NCI-H2029 treated with DMSO at 0.1 percent for 48 hours (cell line): ENCODE measurements at regions not wholly inside any gene's neighbourhood (a gene's known extent, or its start where the extent isn't known, plus 50 kb on each side); places are given as distances from the start of the nearest gene placed in this dataset.

Experiments
- DNase-seq: peaks from one replicate; lab custom pipeline; 2025; lab: John Stamatoyannopoulos, UW

DNA sequence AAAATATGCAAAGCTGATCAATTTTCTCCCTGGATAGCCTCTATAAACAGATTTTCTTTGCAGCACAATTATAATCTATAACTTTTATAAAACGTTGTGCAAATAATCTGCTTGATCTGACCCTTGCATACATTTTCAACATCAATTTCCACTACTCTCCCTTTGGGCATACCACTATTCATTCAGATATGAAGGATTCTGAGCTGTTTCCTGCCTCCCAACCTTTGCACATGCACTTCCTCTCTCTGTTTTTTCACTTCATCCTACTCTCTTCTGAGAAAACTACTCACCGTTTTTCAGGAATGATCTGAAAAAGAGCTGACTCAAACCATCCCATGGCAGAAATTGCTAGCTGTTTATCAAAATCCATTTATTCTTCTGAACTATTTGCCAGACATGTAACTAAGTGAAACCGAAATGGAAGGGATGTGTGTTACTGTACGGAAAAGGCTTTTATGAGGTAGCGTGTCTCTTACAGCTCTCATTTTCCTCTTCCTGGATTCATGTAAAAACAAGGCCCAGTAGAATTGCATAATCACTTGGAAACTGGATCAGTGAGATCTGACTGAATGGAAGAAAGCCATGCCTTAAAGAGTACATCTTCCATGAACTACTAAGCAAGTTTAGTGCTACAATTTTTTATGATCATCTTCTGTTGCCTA, 1447.3 kb upstream of the MIR17HG start:
- no peak for DNase-seq

- no peak for DNase-seq
Observed at GRCh38 chr13:89902223-89902622, 1445.3 kb upstream of the MIR17HG start.

GRCh38 chr13:89903115-89903514, 1444.4 kb upstream of the MIR17HG start:
- DNase-seq, result no peak

DNA sequence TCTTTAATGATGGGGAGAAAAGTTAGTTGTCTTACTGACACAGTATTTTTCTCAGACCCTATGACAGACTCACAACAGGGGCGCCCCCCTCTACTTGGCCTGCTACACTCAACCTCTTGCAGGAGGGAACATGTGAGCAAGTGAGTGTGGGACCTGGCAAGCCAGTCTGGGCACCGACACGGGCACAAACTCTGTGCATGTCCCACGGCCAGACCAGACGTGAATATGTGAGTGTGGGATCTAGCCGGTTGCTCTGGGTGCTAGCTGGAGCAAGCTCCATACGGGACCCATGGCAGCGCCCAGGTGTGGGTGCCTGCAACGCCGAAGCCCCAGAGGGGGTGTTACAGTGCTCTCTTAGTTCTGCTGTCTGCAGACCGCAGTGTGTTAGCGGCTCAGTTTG, 1437.3 kb upstream of the MIR17HG start:
- DNase-seq, result no peak

DNA sequence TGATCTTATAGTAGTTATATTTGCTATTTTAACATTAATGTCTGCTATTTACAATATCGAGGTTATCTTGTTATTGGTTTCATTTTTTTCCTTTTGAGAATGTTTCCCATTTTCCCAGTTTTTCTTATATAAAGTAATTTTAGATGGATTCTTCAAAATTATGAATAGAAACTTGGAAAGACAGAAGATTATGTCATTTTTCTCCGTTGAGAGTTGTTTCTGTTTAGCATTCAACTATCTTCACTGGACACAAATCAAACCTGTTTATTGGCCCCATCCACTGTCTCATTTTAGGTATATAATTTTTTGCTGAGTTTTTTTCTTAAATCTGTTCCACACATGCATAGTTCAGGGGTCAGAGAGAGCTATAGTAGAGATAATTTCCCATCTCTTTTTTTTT, 1430.9 kb upstream of the MIR17HG start:
- DNase-seq, result no peak

- no peak for DNase-seq
Observed at GRCh38 chr13:89920461-89920860, 1427.0 kb upstream of the MIR17HG start.

- no peak for DNase-seq
Observed at GRCh38 chr13:89923052-89923451, 1424.4 kb upstream of the MIR17HG start.

DNA sequence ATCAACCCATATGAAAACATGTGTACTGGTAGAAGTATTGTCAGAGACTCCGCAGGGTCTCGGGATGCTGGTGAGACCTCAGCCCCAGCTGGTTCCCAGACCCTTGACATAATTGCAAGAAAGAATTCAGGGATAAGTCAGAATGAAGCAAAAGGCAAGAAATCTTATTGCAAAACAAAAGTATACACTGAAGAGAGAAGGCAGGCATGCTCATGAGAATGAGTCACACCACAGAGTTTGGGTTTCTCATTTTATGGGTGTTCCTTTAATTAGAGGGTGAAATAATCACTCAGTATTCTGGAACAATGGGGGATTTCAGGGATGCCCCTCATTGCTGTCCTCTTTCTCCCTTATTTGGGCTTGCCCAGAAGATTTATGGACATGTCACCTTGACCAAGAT, 1423.8 kb upstream of the MIR17HG start:
- no peak for DNase-seq

GRCh38 chr13:89925107-89925506, 1422.4 kb upstream of the MIR17HG start:
- no peak for DNase-seq

DNA sequence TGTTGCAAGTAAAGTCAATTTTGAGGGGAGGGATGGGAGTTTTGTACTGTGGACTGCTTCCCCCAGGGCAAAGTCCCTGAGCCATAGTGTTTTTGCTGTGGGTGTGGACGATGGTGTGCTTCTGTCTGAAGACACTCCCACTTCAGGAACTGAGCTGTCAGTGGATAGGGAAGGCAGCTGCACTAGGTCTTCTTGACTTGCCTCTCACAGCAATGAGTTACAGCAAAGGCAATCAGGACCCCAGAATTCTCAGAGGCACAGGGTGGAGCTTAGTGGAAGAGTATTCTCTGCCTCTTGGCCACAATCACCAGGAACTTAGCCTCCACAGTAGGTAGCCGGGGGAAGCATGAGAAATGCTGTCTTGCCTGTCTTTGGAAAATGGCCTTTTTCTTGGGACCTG, 1416.6 kb upstream of the MIR17HG start:
- no peak for DNase-seq

GRCh38 chr13:89932902-89933301, 1414.6 kb upstream of the MIR17HG start:
- DNase-seq, result no peak

DNA sequence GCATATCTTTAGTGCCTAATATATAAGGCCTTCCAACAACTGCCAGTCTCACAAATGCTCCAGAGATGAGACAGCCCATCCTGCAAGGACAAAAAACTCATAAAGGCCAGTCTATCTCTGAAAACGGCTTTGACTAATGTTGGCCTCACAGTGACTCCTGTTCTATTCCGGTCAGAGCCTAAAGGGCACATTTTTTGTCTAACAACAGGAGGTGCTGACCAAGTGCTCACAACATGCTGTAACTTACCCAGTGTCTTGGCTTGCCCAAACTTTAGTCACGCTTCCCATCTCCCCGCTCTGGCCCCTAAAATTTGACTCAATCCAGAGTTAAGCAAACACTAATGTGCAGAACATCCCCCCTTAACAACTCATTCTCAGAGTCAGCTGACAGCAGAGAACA, 1411.2 kb upstream of the MIR17HG start:
- no peak for DNase-seq

DNA sequence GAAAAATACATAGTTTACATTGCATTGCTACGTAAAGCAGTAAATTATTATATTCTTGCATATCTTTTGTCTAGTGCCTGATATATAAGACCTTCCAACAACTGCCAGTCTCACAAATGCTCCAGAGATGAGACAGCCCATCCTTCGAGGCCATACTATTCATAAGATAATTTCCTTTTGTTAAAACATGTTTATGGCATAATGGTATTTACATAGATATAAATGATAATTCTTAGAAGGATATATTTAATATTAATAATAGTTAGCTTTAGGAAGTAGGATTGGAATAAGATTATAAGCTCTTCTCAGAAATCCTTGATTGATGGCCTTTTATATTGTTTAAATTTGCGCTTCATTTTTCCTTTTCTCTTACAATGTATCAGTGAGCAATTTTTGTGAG, 1410.1 kb upstream of the MIR17HG start:
- DNase-seq, result no peak

DNA sequence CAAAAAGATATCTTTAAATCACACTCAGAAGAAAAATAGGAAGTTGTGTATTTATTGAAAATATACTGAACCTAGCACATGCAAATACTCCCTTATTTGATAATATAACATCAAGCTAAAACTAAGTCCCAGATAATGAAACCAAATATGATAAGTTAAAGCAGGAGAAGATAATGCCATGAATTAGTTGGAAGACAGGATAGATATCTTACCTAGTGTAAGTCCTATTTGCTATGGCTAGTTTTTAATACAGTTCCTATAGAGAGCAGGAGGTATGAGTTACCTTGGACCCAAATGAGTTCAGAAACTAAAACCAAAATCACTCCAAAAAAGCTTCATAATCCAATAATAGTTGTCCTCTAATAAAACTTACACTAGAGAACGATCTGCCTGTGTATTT, 1407.1 kb upstream of the MIR17HG start:
- DNase-seq, result no peak

DNA sequence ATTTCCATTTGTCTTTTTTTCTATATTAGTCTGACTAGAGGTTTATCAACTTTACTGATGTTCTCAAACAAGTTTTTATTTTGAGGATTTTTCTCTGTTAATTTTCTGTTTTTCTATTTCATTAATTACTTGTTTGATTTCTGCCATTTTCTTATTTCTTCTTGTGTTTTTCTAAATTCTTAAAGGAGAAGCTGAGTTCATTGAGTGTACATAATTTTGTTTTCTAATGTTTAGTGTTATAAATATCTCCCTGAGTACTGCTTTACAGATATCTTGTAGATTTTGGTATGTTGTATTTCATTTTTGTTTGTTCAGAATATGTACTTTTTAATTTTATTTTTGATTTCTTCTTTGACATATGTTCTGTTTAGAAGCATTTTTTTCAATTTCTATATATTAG, 1404.3 kb upstream of the MIR17HG start:
- no peak for DNase-seq

DNA sequence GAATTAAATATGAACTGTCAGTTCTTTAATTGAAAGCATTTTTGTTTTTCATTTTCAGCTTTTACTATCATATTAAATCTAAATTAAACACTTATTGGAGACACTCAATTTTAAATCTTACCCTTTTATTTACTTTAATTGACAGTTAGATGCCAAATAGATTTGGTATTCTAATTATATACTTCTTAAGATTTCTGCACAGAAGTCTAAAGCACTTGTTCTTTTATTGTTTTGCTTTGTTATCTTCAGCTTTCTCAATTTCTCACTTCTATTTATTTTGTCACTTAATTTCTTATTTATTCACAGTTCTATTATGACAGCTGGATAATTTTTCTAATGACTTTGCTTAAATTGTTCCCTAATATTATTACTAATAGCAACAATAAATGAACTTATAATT, 1397.3 kb upstream of the MIR17HG start:
- DNase-seq, result no peak

DNA sequence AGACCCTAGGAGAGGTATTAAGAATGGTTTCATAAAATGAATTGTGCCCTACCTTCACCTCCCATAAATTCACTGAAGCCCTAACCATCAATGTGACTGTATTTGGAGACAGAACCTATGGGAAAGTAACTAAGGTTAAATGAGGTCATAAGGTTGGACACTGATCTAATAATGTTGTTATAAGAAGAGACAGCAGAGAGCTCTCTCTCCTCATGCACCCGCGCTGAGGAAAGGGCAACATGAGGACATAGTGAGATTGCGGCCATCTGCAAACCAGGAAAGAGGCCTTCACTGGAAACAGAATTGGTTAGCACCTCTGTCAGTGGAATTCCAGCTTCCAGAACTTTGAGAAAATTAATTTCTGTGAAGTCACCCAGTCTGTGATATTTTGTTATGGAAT, 1396.1 kb upstream of the MIR17HG start:
- no peak for DNase-seq

GRCh38 chr13:89953581-89953980, 1393.9 kb upstream of the MIR17HG start:
- no peak for DNase-seq

GRCh38 chr13:89955773-89956172, 1391.7 kb upstream of the MIR17HG start:
- no peak for DNase-seq

DNA sequence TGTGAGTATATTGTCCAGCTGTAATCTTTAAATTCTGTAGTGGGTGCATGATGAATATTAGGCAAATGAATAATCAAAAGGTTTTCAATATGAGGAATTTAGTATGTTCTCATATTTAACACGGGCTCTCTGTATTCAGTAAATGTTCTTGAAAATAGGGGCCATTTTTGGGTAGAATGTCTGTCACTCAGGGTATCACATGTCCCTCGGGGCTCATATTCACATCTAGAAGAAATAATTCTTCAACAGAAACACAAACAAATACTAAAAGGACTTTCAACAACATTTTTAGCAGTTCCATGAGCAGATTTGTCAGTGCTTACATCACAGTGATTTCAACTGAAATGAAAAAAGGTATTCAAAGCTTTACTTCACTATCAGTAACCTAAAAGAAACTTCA, 1388.4 kb upstream of the MIR17HG start:
- no peak for DNase-seq

DNA sequence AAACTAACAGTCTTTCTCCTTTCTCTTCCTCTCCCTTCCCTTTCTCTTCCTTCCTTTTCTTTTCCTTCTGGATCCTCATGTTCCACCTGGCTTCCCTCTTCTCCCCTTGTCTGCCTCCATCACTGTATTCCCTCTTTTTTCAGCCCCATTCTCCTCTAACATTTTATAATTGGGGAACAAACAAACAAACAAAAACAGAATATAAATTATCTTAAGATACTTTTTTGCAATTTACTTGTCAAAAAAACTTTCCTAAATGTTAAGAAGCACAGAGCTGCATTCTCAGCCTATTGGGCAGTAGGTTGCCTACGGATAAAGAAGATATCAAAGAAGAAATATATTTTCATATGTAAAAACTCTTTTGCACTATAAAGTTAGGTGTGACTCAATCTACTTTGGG, 1382.2 kb upstream of the MIR17HG start:
- DNase-seq, result no peak

GRCh38 chr13:89966524-89966923, 1381.0 kb upstream of the MIR17HG start:
- no peak for DNase-seq

GRCh38 chr13:89967701-89968100, 1379.8 kb upstream of the MIR17HG start:
- no peak for DNase-seq

- DNase-seq, result no peak
Observed at GRCh38 chr13:89968470-89968869, 1379.0 kb upstream of the MIR17HG start.

DNA sequence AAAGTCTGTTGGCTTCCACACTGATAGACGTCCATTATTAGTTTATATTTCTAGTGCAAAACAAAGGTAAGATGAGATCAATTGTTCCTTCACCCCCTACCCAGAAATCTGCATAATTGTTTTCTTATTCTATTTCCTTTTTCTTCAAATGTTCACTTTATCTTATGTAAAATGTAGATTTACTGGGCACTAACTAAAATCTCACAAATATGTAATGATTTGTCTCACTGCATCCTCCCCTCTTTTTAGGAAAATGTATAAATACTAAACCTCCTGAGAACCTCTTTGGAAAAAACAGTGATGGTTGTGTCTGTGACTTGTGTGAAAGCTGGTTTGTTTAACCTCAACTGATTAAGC, 1377.2 kb upstream of the MIR17HG start:
- DNase-seq, result no peak
